RWPE2 (cell line): ENCODE measurements at regions not wholly inside any gene's neighbourhood (a gene's known extent, or its start where the extent isn't known, plus 50 kb on each side); places are given as distances from the start of the nearest gene placed in this dataset.

Experiments used
- ATAC-seq: fragments of 200-7000 bp; cut with Tn5 transposase; 3 replicates; pipeline ENCODE4 v1.9.1; 2021; ENCODE audit warnings: low read depth
- DNase-seq: peaks from one replicate; pipeline ENCODE4 v3.0.0-alpha.2; 2020; ENCODE audit warnings: low spot score
- H3K27ac ChIP-seq: fragments of 450-650 bp; 2 replicates; pipeline ENCODE4 v1.5.1; 2017; ENCODE audit warnings: mild to moderate bottlenecking; ENCODE audit not compliant: poor library complexity, severe bottlenecking
- H3K27me3 ChIP-seq: fragments of 250-450 bp; sonication (Bioruptor Pico); 2 replicates; pipeline ENCODE4 v1.5.1; 2021; ENCODE audit warnings: mild to moderate bottlenecking, moderate library complexity; ENCODE audit not compliant: insufficient read depth, poor library complexity, severe bottlenecking
- H3K36me3 ChIP-seq: fragments of 250-450 bp; sonication (Bioruptor Pico); 2 replicates; pipeline ENCODE4 v1.5.1; 2020; ENCODE audit warnings: low read depth, mild to moderate bottlenecking, moderate library complexity
- H3K4me1 ChIP-seq: fragments of 250-450 bp; sonication (Bioruptor Pico); 2 replicates; pipeline ENCODE4 v1.5.1; 2021; ENCODE audit warnings: mild to moderate bottlenecking, moderate library complexity; ENCODE audit not compliant: insufficient read depth, poor library complexity, severe bottlenecking
- H3K4me3 ChIP-seq: fragments of 250-450 bp; sonication (Bioruptor Pico); 2 replicates; pipeline ENCODE4 v1.5.1; 2021; ENCODE audit warnings: mild to moderate bottlenecking, moderate library complexity; ENCODE audit not compliant: severe bottlenecking
- H3K9me3 ChIP-seq: fragments of 250-450 bp; sonication (Bioruptor Pico); 2 replicates; pipeline ENCODE4 v1.5.1; 2021; ENCODE audit warnings: mild to moderate bottlenecking, moderate library complexity; ENCODE audit not compliant: severe bottlenecking
- CTCF ChIP-seq: fragments of 450-650 bp; IDR thresholded peaks from one replicate; pipeline ENCODE4 v1.5.1; 2017; ENCODE audit warnings: mild to moderate bottlenecking, moderate library complexity; ENCODE audit not compliant: poor library complexity, severe bottlenecking

- TF ChIP-seq CTCF = no peak
- H3K36me3 ChIP-seq = no peaks in the 10 kb centered on the region
- peaks cover 7% of the 10 kb centered on the region for H3K4me1 ChIP-seq
- DNase-seq (peak; percentile 72), ATAC-seq (peak; percentile 26; the same call in 1 of the 3 replicates)
- no peaks in the 10 kb centered on the region for H3K27me3 ChIP-seq
- H3K9me3 ChIP-seq = no peaks in the 10 kb centered on the region
- H3K4me3 ChIP-seq = no peak overlapping the region
- H3K27ac ChIP-seq = no peak overlapping the region
Observed at GRCh38 chr20:50339466-50339901, 148.9 kb downstream of the CEBPB start.

- no peaks in the 10 kb centered on the region for H3K27me3 ChIP-seq
- no peak overlapping the region for H3K27ac ChIP-seq
- H3K36me3 ChIP-seq = no peaks in the 10 kb centered on the region
- no peak overlapping the region for H3K4me3 ChIP-seq
- no peaks in the 10 kb centered on the region for H3K9me3 ChIP-seq
- no peak for DNase-seq
- no peak for ATAC-seq
- no peaks in the 10 kb centered on the region for H3K4me1 ChIP-seq
- no peak for TF ChIP-seq CTCF
Observed at GRCh38 chr20:50340541-50340940, 149.9 kb downstream of the CEBPB start.

- H3K27me3 ChIP-seq = no peaks in the 10 kb centered on the region
- no peaks in the 10 kb centered on the region for H3K9me3 ChIP-seq
- DNase-seq (no peak), ATAC-seq (no peak)
- H3K4me3 ChIP-seq = no peak overlapping the region
- no peak overlapping the region for H3K27ac ChIP-seq
- TF ChIP-seq CTCF = no peak
- H3K36me3 ChIP-seq = no peaks in the 10 kb centered on the region
- H3K4me1 ChIP-seq = no peaks in the 10 kb centered on the region
Observed at GRCh38 chr20:50341050-50341449, 150.4 kb downstream of the CEBPB start.

GRCh38 chr20:50341880-50342637, 151.4 kb downstream of the CEBPB start:
- Histone ChIP-seq H3K4me3 (no peak overlapping the region), H3K36me3 (no peaks in the 10 kb centered on the region), H3K4me1 (peaks cover 6% of the 10 kb centered on the region), H3K27ac (no peak overlapping the region), H3K9me3 (no peaks in the 10 kb centered on the region), H3K27me3 (no peaks in the 10 kb centered on the region)
- ATAC-seq (no peak), DNase-seq (no peak)
- no peak for TF ChIP-seq CTCF

GRCh38 chr20:50342638-50343102, 152.0 kb downstream of the CEBPB start:
- Histone ChIP-seq H3K27me3 (no peaks in the 10 kb centered on the region), H3K9me3 (no peaks in the 10 kb centered on the region), H3K36me3 (no peaks in the 10 kb centered on the region), H3K4me1 (peaks cover 6% of the 10 kb centered on the region), H3K4me3 (no peak overlapping the region), H3K27ac (no peak overlapping the region)
- no peak for ATAC-seq
- DNase-seq = no peak
- no peak for TF ChIP-seq CTCF
